ENCODE measurements at regions not wholly inside any gene's neighbourhood (a gene's known extent, or its start where the extent isn't known, plus 50 kb on each side); places are given as distances from the start of the nearest gene placed in this dataset.

- intact Hi-C loops (cut with micrococcal nuclease; ENCODE audit: unreplicated experiment) (no loop called here), in situ Hi-C loops (cut with HindIII; ENCODE audit: extremely low pct_ligation_motif_present, low pct_unique_long_range_greater_than_20kb) (no loop called here)
- Histone ChIP-seq H3K36me3 (replicated peaks in 1 of 2; ENCODE audit: control insufficient read depth in 1 of 2, insufficient read depth in 2 of 2, low read length in 2 of 2) (no peaks in the 10 kb centered on the region), H3K4me1 (ENCODE audit: insufficient read depth, low read length) (no peaks in the 10 kb centered on the region), H3K9me3 (ENCODE audit: low read length) (no peaks in the 10 kb centered on the region; the same call in 1 of the 2 replicates), H3K4me2 (ENCODE audit: low read depth, low read length) (no peak overlapping the region), H2AFZ (ENCODE audit: low read length) (no peak overlapping the region), H3K4me3 (replicated peaks in 1 of 3; ENCODE audit: insufficient read depth in 1 of 3, low read depth in 2 of 3, low read length in 3 of 3) (no peak overlapping the region), H3K79me2 (ENCODE audit: insufficient read depth, low read length) (no peaks in the 10 kb centered on the region), H3K9ac (ENCODE audit: insufficient read depth, low read depth, low read length) (no peak overlapping the region), H3K27ac (ENCODE audit: extremely low read length, insufficient read depth, low read length) (no peak overlapping the region), H3K27me3 (ENCODE audit: control insufficient read depth in 1 of 2, insufficient read depth in 2 of 2, low read length in 2 of 2) (no peaks in the 10 kb centered on the region), H4K20me1 (ENCODE audit: insufficient read depth, low read length) (no peaks in the 10 kb centered on the region)
- TF ChIP-seq RFX1 (IDR thresholded peaks at IDR 0.05) (no peak), JARID2 (CRISPR knock-in tag; IDR thresholded peaks at IDR 0.05; ENCODE audit: insufficient replicate concordance) (no peak), PLSCR1 (CRISPR knock-in tag; IDR thresholded peaks at IDR 0.05; ENCODE audit: borderline replicate concordance) (no peak), RXRA (CRISPR knock-in tag; IDR thresholded peaks at IDR 0.05) (no peak), SP4 (CRISPR knock-in tag; IDR thresholded peaks at IDR 0.05) (no peak), ZNF720 (CRISPR knock-in tag; IDR thresholded peaks at IDR 0.05) (no peak), ZNF468 (CRISPR knock-in tag; IDR thresholded peaks at IDR 0.05) (no peak)
- ChIA-PET POLR2A (no interaction called here), CTCF (ENCODE audit: low intra/inter-chr PET ratio, low total read pairs) (no interaction called here)
- FAIRE-seq (no peak), ATAC-seq (no peak), DNase-seq (ENCODE audit: low spot score) (no peak)
- no TSS peak for BruUV-seq (replicated peaks)
- WGBS (ENCODE audit: low lambda C conversion rate): 28% methylated on average over 3 of the region's 3 CpGs
Measured at GRCh38 chr2:221115944-221116343, 456.2 kb downstream of the EPHA4 start.

DNA sequence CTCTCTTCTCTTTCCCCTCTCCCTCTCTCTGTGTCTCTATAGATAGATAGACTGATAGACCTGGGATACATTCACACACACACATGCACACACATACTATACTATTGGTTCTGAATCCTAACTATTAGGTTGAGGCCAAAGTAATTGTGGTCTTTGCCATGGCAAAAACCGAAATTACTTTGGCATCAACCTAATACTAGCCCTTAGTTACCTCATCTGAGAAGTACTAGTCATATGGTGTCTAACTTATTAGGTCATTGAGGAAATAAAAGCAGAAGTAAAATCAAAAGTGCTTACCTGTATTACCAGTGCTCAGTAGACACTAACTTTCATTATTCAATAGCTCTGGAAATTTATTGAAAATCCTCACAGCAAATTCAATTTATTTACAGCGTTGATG, 451.5 kb downstream of the EPHA4 start:
- BruUV-seq (replicated peaks): no TSS peak
- ChIA-PET CTCF (ENCODE audit: low intra/inter-chr PET ratio, low total read pairs) (no interaction called here), POLR2A (no interaction called here)
- Histone ChIP-seq H3K9ac (ENCODE audit: insufficient read depth, low read depth, low read length) (no peak overlapping the region), H3K9me3 (ENCODE audit: low read length) (no peaks in the 10 kb centered on the region; the same call in 1 of the 2 replicates), H3K4me3 (replicated peaks in 1 of 3; ENCODE audit: insufficient read depth in 1 of 3, low read depth in 2 of 3, low read length in 3 of 3) (no peak overlapping the region), H3K27me3 (ENCODE audit: control insufficient read depth in 1 of 2, insufficient read depth in 2 of 2, low read length in 2 of 2) (no peaks in the 10 kb centered on the region), H3K36me3 (replicated peaks in 1 of 2; ENCODE audit: control insufficient read depth in 1 of 2, insufficient read depth in 2 of 2, low read length in 2 of 2) (no peaks in the 10 kb centered on the region), H3K27ac (ENCODE audit: extremely low read length, insufficient read depth, low read length) (no peak overlapping the region), H2AFZ (ENCODE audit: low read length) (no peak overlapping the region), H3K4me1 (ENCODE audit: insufficient read depth, low read length) (no peaks in the 10 kb centered on the region), H3K4me2 (ENCODE audit: low read depth, low read length) (no peak overlapping the region), H3K79me2 (ENCODE audit: insufficient read depth, low read length) (no peaks in the 10 kb centered on the region), H4K20me1 (ENCODE audit: insufficient read depth, low read length) (no peaks in the 10 kb centered on the region)
- 1% methylated on average over 2 of the region's 2 CpGs for WGBS (ENCODE audit: low lambda C conversion rate)
- intact Hi-C loops (cut with micrococcal nuclease; ENCODE audit: unreplicated experiment): no loop called here
- ATAC-seq (no peak), DNase-seq (ENCODE audit: low spot score) (no peak), FAIRE-seq (no peak)
- in situ Hi-C loops (cut with HindIII; ENCODE audit: extremely low pct_ligation_motif_present, low pct_unique_long_range_greater_than_20kb): no loop called here
- TF ChIP-seq ZNF512 (CRISPR knock-in tag; IDR thresholded peaks at IDR 0.05): no peak
- TF ChIP-seq SRSF1 (optimal IDR thresholded peaks at IDR 0.05; ENCODE audit: low read depth, low read length): no peak
